ENCODE measurements at regions not wholly inside any gene's neighbourhood (a gene's known extent, or its start where the extent isn't known, plus 50 kb on each side); places are given as distances from the start of the nearest gene placed in this dataset.

GRCh38 chr18:46274266-46274665, 170.1 kb downstream of the HAUS1 start:
- no CpG with 5 or more reads among the region's 1 CpG for WGBS (ENCODE audit: insufficient coverage)
- Mint-ChIP-seq H3K4me1 (peaks cover 2% of the 10 kb centered on the region), H3K4me3 (no peak overlapping the region), H3K27ac (no peak overlapping the region), H3K9me3 (ENCODE audit: insufficient read depth) (no peaks in the 10 kb centered on the region), H3K27me3 (no peaks in the 10 kb centered on the region)
- Histone ChIP-seq H3K79me2 (ENCODE audit: control insufficient read depth, insufficient read depth, low read length) (no peaks in the 10 kb centered on the region), H2AFZ (ENCODE audit: insufficient read depth, low read depth, low read length, poor library complexity, severe bottlenecking) (no peak overlapping the region), H4K20me1 (ENCODE audit: control insufficient read depth, insufficient read depth, low read length, poor library complexity, severe bottlenecking) (no peaks in the 10 kb centered on the region), H3K9me3 (ENCODE audit: control extremely low read depth in 1 of 3, control insufficient read depth in 2 of 3, insufficient read depth in 1 of 3, low read length in 2 of 3) (no peaks in the 10 kb centered on the region), H3K27ac (ENCODE audit: low read length in 2 of 2) (no peak overlapping the region), H3K4me1 (ENCODE audit: control insufficient read depth in 2 of 2, insufficient read depth in 2 of 2, low read length in 2 of 2) (no peaks in the 10 kb centered on the region), H3K4me2 (replicated peaks; ENCODE audit: low read depth, low read length, poor library complexity, severe bottlenecking) (no peak overlapping the region), H3K36me3 (replicated peaks in 1 of 2; ENCODE audit: control extremely low read depth in 1 of 2, control insufficient read depth in 1 of 2, extremely low read depth in 1 of 2, insufficient read depth in 2 of 2, low read length in 1 of 2) (no peaks in the 10 kb centered on the region), H3K4me3 (ENCODE audit: control extremely low read depth in 1 of 5, extremely low read depth in 1 of 5, insufficient read depth in 1 of 5, low read depth in 2 of 5, low read length in 4 of 5) (no peak overlapping the region), H3K27me3 (replicated peaks in 1 of 4; ENCODE audit: control extremely low read depth in 1 of 4, control insufficient read depth in 3 of 4, insufficient read depth in 4 of 4, low read length in 3 of 4) (no peaks in the 10 kb centered on the region), H3K9ac (ENCODE audit: low read length) (no peak overlapping the region)
- POLR2A ChIA-PET = no interaction called here
- TF ChIP-seq, protein P1, sequence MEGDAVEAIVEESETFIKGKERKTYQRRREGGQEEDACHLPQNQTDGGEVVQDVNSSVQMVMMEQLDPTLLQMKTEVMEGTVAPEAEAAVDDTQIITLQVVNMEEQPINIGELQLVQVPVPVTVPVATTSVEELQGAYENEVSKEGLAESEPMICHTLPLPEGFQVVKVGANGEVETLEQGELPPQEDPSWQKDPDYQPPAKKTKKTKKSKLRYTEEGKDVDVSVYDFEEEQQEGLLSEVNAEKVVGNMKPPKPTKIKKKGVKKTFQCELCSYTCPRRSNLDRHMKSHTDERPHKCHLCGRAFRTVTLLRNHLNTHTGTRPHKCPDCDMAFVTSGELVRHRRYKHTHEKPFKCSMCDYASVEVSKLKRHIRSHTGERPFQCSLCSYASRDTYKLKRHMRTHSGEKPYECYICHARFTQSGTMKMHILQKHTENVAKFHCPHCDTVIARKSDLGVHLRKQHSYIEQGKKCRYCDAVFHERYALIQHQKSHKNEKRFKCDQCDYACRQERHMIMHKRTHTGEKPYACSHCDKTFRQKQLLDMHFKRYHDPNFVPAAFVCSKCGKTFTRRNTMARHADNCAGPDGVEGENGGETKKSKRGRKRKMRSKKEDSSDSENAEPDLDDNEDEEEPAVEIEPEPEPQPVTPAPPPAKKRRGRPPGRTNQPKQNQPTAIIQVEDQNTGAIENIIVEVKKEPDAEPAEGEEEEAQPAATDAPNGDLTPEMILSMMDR (IDR thresholded peaks at IDR 0.05) = no peak
- DNase-seq (no peak), ATAC-seq (ENCODE audit: low read depth) (no peak)
- CTCF ChIA-PET = no interaction called here
- intact Hi-C loops (cut with micrococcal nuclease) = no loop called here

- POLR2A ChIA-PET = interaction anchor here (0.6 kb wide), 1 partner anchor 16 kb away, joined by 4 read pairs; no protein-coding TSS in a partner anchor
- Histone ChIP-seq H3K36me3 (replicated peaks in 1 of 2; ENCODE audit: control extremely low read depth in 1 of 2, control insufficient read depth in 1 of 2, extremely low read depth in 1 of 2, insufficient read depth in 2 of 2, low read length in 1 of 2) (no peaks in the 10 kb centered on the region), H3K27me3 (replicated peaks in 1 of 4; ENCODE audit: control extremely low read depth in 1 of 4, control insufficient read depth in 3 of 4, insufficient read depth in 4 of 4, low read length in 3 of 4) (no peaks in the 10 kb centered on the region), H3K27ac (ENCODE audit: low read length in 2 of 2) (no peak overlapping the region), H4K20me1 (ENCODE audit: control insufficient read depth, insufficient read depth, low read length, poor library complexity, severe bottlenecking) (no peaks in the 10 kb centered on the region), H3K4me1 (ENCODE audit: control insufficient read depth in 2 of 2, insufficient read depth in 2 of 2, low read length in 2 of 2) (no peaks in the 10 kb centered on the region), H3K79me2 (ENCODE audit: control insufficient read depth, insufficient read depth, low read length) (no peaks in the 10 kb centered on the region), H2AFZ (ENCODE audit: insufficient read depth, low read depth, low read length, poor library complexity, severe bottlenecking) (no peak overlapping the region), H3K9me3 (ENCODE audit: control extremely low read depth in 1 of 3, control insufficient read depth in 2 of 3, insufficient read depth in 1 of 3, low read length in 2 of 3) (no peaks in the 10 kb centered on the region), H3K4me2 (replicated peaks; ENCODE audit: low read depth, low read length, poor library complexity, severe bottlenecking) (no peak overlapping the region), H3K9ac (ENCODE audit: low read length) (no peak overlapping the region), H3K4me3 (ENCODE audit: control extremely low read depth in 1 of 5, extremely low read depth in 1 of 5, insufficient read depth in 1 of 5, low read depth in 2 of 5, low read length in 4 of 5) (no peak overlapping the region)
- Mint-ChIP-seq H3K4me1 (peaks cover 2% of the 10 kb centered on the region), H3K9me3 (ENCODE audit: insufficient read depth) (no peaks in the 10 kb centered on the region), H3K27ac (no peak overlapping the region), H3K27me3 (no peaks in the 10 kb centered on the region), H3K4me3 (no peak overlapping the region)
- intact Hi-C loops (cut with micrococcal nuclease) = no loop called here
- WGBS (ENCODE audit: insufficient coverage) = 90% methylated on average over 4 of the region's 4 CpGs
- TF ChIP-seq EZH2 (IDR thresholded peaks at IDR 0.05; ENCODE audit: borderline replicate concordance, insufficient read depth, low read depth, low read length, poor library complexity, severe bottlenecking) = no peak
- TF ChIP-seq, protein P1 (IDR thresholded peaks at IDR 0.05) = no peak
- DNase-seq = no peak
- CTCF ChIA-PET = interaction anchor here (4.2 kb wide), 1 partner anchor 102 kb away, joined by 14 read pairs; a partner anchor contains a TSS
- ATAC-seq (ENCODE audit: low read depth) = no peak
Measured at GRCh38 chr18:46275370-46275769, 171.2 kb downstream of the HAUS1 start.

Data from B cell (primary cell).